Neural cell (in vitro differentiated cells): ENCODE measurements at regions not wholly inside any gene's neighbourhood (a gene's known extent, or its start where the extent isn't known, plus 50 kb on each side); places are given as distances from the start of the nearest gene placed in this dataset.

Experiments
- H2AFZ ChIP-seq: fragments of 200-600, 300-800 bp; sonication (generic), shearing (Covaris generic); 2 replicates; pipeline ENCODE4 v1.6.0; 2014; ENCODE audit warnings: low read depth, mild to moderate bottlenecking, antibody characterized with exemption, low read length, moderate library complexity
- H3F3A ChIP-seq: fragments of 200-600 bp; shearing (Covaris generic); 2 replicates; pipeline ENCODE4 v1.6.1; 2016; ENCODE audit warnings: mild to moderate bottlenecking, moderate library complexity, mixed read lengths, antibody characterized with exemption, low read length; ENCODE audit not compliant: insufficient read depth, poor library complexity, severe bottlenecking
- H3K27ac ChIP-seq: fragments of 200-600, 300-800 bp; sonication (generic), shearing (Covaris generic); 2 replicates; pipeline ENCODE4 v1.5.1; 2014; ENCODE audit warnings: mild to moderate bottlenecking, low read length, moderate library complexity
- H3K27me3 ChIP-seq: fragments of 300-800, 200-600 bp; sonication (generic), shearing (Covaris generic); 2 replicates; pipeline ENCODE4 v1.6.0; 2014; ENCODE audit warnings: mild to moderate bottlenecking, low read depth, low read length, moderate library complexity; ENCODE audit not compliant: insufficient read depth
- H3K36me3 ChIP-seq: fragments of 300-800, 200-600 bp; sonication (generic), shearing (Covaris generic); 2 replicates; pipeline ENCODE4 v1.5.1; 2014; ENCODE audit warnings: mild to moderate bottlenecking, antibody characterized with exemption, low read length, moderate library complexity; ENCODE audit not compliant: insufficient read depth
- H3K4me2 ChIP-seq: fragments of 300-800, 200-600 bp; sonication (generic), shearing (Covaris generic); 2 replicates; pipeline ENCODE4 v1.6.0; 2014; ENCODE audit warnings: mild to moderate bottlenecking, low read length
- H3K4me3 ChIP-seq: fragments of 300-800, 200-600 bp; sonication (generic), shearing (Covaris generic); 2 replicates; pipeline ENCODE4 v1.5.1; 2014; ENCODE audit warnings: mild to moderate bottlenecking, low read length, moderate library complexity
- H3K79me2 ChIP-seq: fragments of 200-600 bp; shearing (Covaris generic); replicated peaks from 2 replicates; pipeline ENCODE4 v1.6.0; 2014; ENCODE audit warnings: mild to moderate bottlenecking, low read length, moderate library complexity; ENCODE audit not compliant: insufficient read depth
- H3K9ac ChIP-seq: fragments of 300-800, 200-600 bp; sonication (generic), shearing (Covaris generic); 2 replicates; pipeline ENCODE4 v1.6.1; 2016; ENCODE audit warnings: mild to moderate bottlenecking, low read length, mixed read lengths
- H3K9me2 ChIP-seq: fragments of 200-600 bp; shearing (Covaris generic); 2 replicates; pipeline ENCODE4 v1.6.1; 2016; ENCODE audit warnings: mild to moderate bottlenecking, low read length, mixed read lengths; ENCODE audit not compliant: insufficient read depth
- H3K9me3 ChIP-seq: fragments of 200-600, 300-800 bp; sonication (generic), shearing (Covaris generic); 2 replicates; pipeline ENCODE4 v1.6.1; 2016; ENCODE audit warnings: mild to moderate bottlenecking, mixed run types, low read length, moderate library complexity, mixed read lengths
- H4K20me1 ChIP-seq: fragments of 200-600 bp; shearing (Covaris generic); 2 replicates; pipeline ENCODE4 v1.6.1; 2016; ENCODE audit warnings: mild to moderate bottlenecking, mixed run types; ENCODE audit not compliant: insufficient read depth
- EP300 ChIP-seq: fragments of 450-650 bp; conservative IDR thresholded peaks from 2 replicates; pipeline ENCODE4 v1.6.1; 2014; ENCODE audit warnings: antibody characterized with exemption, mild to moderate bottlenecking, moderate library complexity; ENCODE audit not compliant: poor library complexity, severe bottlenecking
- EZH2 ChIP-seq: fragments of 200-600, 300-800 bp; shearing (Covaris generic), sonication (generic); IDR thresholded peaks from 2 replicates; pipeline ENCODE4 v1.6.1; 2014; ENCODE audit warnings: antibody characterized with exemption, low read length, borderline replicate concordance, mild to moderate bottlenecking; ENCODE audit not compliant: insufficient read depth, poor library complexity, severe bottlenecking
- MXI1 ChIP-seq: fragments of 450-650 bp; conservative IDR thresholded peaks from 2 replicates; pipeline ENCODE4 v1.6.1; 2014; ENCODE audit warnings: antibody characterized with exemption, mild to moderate bottlenecking; ENCODE audit not compliant: poor library complexity, severe bottlenecking
- POLR2AphosphoS5 ChIP-seq: IDR thresholded peaks from 2 replicates; pipeline ENCODE4 v1.6.1; 2012
- RAD21 ChIP-seq: fragments of 450-650 bp; conservative IDR thresholded peaks from 2 replicates; pipeline ENCODE4 v1.6.1; 2014; ENCODE audit warnings: antibody characterized with exemption, mild to moderate bottlenecking, moderate library complexity
- REST ChIP-seq: IDR thresholded peaks from 2 replicates; pipeline ENCODE4 v1.6.1; 2012; ENCODE audit warnings: borderline replicate concordance
- SMC3 ChIP-seq: fragments of 450-650 bp; conservative IDR thresholded peaks from 2 replicates; pipeline ENCODE4 v1.6.1; 2014; ENCODE audit warnings: antibody characterized with exemption, mild to moderate bottlenecking, moderate library complexity; ENCODE audit not compliant: poor library complexity
- TAF1 ChIP-seq: IDR thresholded peaks from 2 replicates; pipeline ENCODE4 v1.6.1; 2012; ENCODE audit warnings: low read depth
- TF ChIP-seq, protein P1 (sequence below): fragments of 450-650 bp; IDR thresholded peaks from 2 replicates; pipeline ENCODE4 v1.5.1; 2014; ENCODE audit warnings: antibody characterized with exemption, mild to moderate bottlenecking, moderate library complexity; ENCODE audit not compliant: poor library complexity, severe bottlenecking

DNA sequence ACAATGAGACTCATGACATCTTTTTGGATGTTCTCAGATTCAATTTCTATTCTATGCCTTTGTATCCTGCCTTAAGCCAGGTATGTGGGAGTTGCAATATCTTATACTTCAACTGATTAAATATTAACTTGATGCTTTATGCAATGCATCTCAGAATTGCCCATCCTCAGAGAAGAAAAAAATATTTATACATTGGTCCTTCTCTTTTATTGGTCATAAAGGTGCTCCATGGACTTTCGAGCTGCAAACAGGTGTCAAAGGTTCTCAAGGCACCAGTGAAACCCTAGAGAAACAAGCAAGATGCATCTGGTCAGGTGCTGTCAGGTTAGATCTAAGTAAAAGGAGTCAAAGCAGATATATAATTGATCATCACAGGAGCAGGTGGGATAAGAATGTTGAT is 690.5 kb downstream of the PLCL1 start:
- Histone ChIP-seq H2AFZ (no peak overlapping the region), H3K36me3 (no peaks in the 10 kb centered on the region), H3K9me3 (no peaks in the 10 kb centered on the region), H3K4me2 (no peak overlapping the region), H3K27me3 (no peaks in the 10 kb centered on the region), H3K27ac (no peak overlapping the region), H4K20me1 (no peaks in the 10 kb centered on the region), H3K9ac (no peak overlapping the region), H3K4me3 (no peak overlapping the region), H3K79me2 (no peaks in the 10 kb centered on the region), H3F3A (no peaks in the 10 kb centered on the region), H3K9me2 (no peaks in the 10 kb centered on the region)
- TF ChIP-seq RAD21 (no peak), MXI1 (no peak), EP300 (no peak), REST (no peak), SMC3 (no peak), TAF1 (no peak), POLR2AphosphoS5 (no peak), EZH2 (no peak)
- TF ChIP-seq, protein P1, sequence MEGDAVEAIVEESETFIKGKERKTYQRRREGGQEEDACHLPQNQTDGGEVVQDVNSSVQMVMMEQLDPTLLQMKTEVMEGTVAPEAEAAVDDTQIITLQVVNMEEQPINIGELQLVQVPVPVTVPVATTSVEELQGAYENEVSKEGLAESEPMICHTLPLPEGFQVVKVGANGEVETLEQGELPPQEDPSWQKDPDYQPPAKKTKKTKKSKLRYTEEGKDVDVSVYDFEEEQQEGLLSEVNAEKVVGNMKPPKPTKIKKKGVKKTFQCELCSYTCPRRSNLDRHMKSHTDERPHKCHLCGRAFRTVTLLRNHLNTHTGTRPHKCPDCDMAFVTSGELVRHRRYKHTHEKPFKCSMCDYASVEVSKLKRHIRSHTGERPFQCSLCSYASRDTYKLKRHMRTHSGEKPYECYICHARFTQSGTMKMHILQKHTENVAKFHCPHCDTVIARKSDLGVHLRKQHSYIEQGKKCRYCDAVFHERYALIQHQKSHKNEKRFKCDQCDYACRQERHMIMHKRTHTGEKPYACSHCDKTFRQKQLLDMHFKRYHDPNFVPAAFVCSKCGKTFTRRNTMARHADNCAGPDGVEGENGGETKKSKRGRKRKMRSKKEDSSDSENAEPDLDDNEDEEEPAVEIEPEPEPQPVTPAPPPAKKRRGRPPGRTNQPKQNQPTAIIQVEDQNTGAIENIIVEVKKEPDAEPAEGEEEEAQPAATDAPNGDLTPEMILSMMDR, result no peak

GRCh38 chr2:198490748-198491147 is 686.4 kb downstream of the PLCL1 start:
- no peak overlapping the region for H3K4me3 ChIP-seq
- no peak overlapping the region for H3K4me2 ChIP-seq
- H4K20me1 ChIP-seq, result no peaks in the 10 kb centered on the region
- H3K27ac ChIP-seq, result no peak overlapping the region
- TF ChIP-seq, protein P1, result no peak
- TF ChIP-seq MXI1, result no peak
- no peak for TF ChIP-seq EZH2
- TF ChIP-seq RAD21, result no peak
- TF ChIP-seq SMC3, result no peak
- TF ChIP-seq REST, result no peak
- TF ChIP-seq EP300, result no peak
- TF ChIP-seq POLR2AphosphoS5, result no peak
- no peak for TF ChIP-seq TAF1
- no peaks in the 10 kb centered on the region for H3K36me3 ChIP-seq
- no peaks in the 10 kb centered on the region for H3K9me2 ChIP-seq
- H2AFZ ChIP-seq, result no peak overlapping the region
- no peak overlapping the region for H3K9ac ChIP-seq
- no peaks in the 10 kb centered on the region for H3F3A ChIP-seq
- H3K79me2 ChIP-seq, result no peaks in the 10 kb centered on the region
- H3K9me3 ChIP-seq, result no peaks in the 10 kb centered on the region
- no peaks in the 10 kb centered on the region for H3K27me3 ChIP-seq
